ENCODE measurements at regions not wholly inside any gene's neighbourhood (a gene's known extent, or its start where the extent isn't known, plus 50 kb on each side); places are given as distances from the start of the nearest gene placed in this dataset.

DNA sequence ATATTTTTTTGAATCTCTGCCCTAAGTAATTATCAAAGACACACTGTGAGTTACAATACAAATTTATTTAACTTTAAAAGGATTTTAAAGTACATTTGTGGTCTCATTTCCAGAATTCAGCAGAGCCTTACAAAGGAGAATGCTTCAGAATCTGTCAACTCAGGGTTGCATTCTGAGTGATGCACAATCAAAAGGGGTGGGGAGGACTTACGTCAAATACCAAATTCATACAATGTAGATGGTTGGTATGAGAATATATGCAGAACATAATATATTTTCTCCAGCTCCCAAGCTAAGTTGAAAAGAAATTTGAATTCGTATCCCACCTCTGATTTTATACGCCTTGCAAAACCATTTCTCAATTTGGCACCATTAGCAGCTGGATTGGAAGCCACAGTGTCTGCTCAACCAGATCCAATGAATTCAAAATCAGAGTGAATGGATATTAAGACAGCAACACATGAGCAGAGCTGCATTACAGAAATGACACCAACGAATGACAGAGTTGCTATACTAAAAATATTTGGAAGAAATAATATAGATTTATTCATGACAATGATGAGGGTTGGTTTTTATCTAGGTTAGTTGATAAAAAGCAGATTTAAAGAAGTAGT, 110.4 kb upstream of the CFAP20DC start:
- TF ChIP-seq KAT2A (conservative IDR thresholded peaks at IDR 0.05; ENCODE audit: control insufficient read depth, low read depth, low read length) (no peak), POLR2AphosphoS2 (IDR thresholded peaks at IDR 0.05; ENCODE audit: low read depth, low read length) (no peak), RELA (IDR thresholded peaks at IDR 0.05; ENCODE audit: borderline replicate concordance, partially characterized antibody) (no peak), EZH2 (IDR thresholded peaks at IDR 0.05; ENCODE audit: borderline replicate concordance, control insufficient read depth, low read depth, low read length) (no peak), ZNF274 (IDR thresholded peaks at IDR 0.05; ENCODE audit: insufficient read depth, insufficient read length) (no peak)
- TF ChIP-seq, protein P1, sequence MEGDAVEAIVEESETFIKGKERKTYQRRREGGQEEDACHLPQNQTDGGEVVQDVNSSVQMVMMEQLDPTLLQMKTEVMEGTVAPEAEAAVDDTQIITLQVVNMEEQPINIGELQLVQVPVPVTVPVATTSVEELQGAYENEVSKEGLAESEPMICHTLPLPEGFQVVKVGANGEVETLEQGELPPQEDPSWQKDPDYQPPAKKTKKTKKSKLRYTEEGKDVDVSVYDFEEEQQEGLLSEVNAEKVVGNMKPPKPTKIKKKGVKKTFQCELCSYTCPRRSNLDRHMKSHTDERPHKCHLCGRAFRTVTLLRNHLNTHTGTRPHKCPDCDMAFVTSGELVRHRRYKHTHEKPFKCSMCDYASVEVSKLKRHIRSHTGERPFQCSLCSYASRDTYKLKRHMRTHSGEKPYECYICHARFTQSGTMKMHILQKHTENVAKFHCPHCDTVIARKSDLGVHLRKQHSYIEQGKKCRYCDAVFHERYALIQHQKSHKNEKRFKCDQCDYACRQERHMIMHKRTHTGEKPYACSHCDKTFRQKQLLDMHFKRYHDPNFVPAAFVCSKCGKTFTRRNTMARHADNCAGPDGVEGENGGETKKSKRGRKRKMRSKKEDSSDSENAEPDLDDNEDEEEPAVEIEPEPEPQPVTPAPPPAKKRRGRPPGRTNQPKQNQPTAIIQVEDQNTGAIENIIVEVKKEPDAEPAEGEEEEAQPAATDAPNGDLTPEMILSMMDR (IDR thresholded peaks at IDR 0.05 in 2 of 3, conservative IDR thresholded peaks at IDR 0.05 in 1 of 3; ENCODE audit: control insufficient read depth in 2 of 3, extremely low read depth in 1 of 3, insufficient read depth in 1 of 3, low read depth in 3 of 3, low read length in 3 of 3): no peak
- TF ChIP-seq, protein P2, sequence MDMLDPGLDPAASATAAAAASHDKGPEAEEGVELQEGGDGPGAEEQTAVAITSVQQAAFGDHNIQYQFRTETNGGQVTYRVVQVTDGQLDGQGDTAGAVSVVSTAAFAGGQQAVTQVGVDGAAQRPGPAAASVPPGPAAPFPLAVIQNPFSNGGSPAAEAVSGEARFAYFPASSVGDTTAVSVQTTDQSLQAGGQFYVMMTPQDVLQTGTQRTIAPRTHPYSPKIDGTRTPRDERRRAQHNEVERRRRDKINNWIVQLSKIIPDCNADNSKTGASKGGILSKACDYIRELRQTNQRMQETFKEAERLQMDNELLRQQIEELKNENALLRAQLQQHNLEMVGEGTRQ (IDR thresholded peaks at IDR 0.05; ENCODE audit: borderline replicate concordance, low read depth, low read length): no peak
